ENCODE measurements at regions not wholly inside any gene's neighbourhood (a gene's known extent, or its start where the extent isn't known, plus 50 kb on each side); places are given as distances from the start of the nearest gene placed in this dataset.

- DNase-seq = no peak
- no peak overlapping the region for H3K4me3 Mint-ChIP-seq
- no peaks in the 10 kb centered on the region for H3K36me3 Mint-ChIP-seq
- peaks cover 0 to 9% (median 5%) of the 10 kb centered on the region in 6 donors for H3K9me3 Mint-ChIP-seq
- H3K4me1 Mint-ChIP-seq = no peaks in the 10 kb centered on the region
- no peak overlapping the region for H3K27ac Mint-ChIP-seq
- H3K27me3 Mint-ChIP-seq (ENCODE audit: low read depth in 3 of 3) = peaks cover 0 to 3% (median 0%) of the 10 kb centered on the region in 3 donors
Measured at GRCh38 chr16:65226077-65226476, 104.2 kb upstream of the CDH11 start.

GRCh38 chr16:65225488-65225887 lies 103.6 kb upstream of the CDH11 start:
- Mint-ChIP-seq H3K4me3 (no peak overlapping the region), H3K27me3 (ENCODE audit: low read depth in 3 of 3) (peaks cover 0 to 3% (median 0%) of the 10 kb centered on the region in 3 donors), H3K4me1 (no peaks in the 10 kb centered on the region), H3K27ac (no peak overlapping the region), H3K9me3 (peaks cover 0 to 9% (median 5%) of the 10 kb centered on the region in 6 donors), H3K36me3 (no peaks in the 10 kb centered on the region)
- no peak for DNase-seq

GRCh38 chr16:65224994-65225393 lies 103.1 kb upstream of the CDH11 start:
- H3K27me3 Mint-ChIP-seq (ENCODE audit: low read depth in 3 of 3) = peaks cover 0 to 1% (median 0%) of the 10 kb centered on the region in 3 donors
- no peaks in the 10 kb centered on the region for H3K4me1 Mint-ChIP-seq
- H3K36me3 Mint-ChIP-seq = no peaks in the 10 kb centered on the region
- no peak for DNase-seq
- H3K27ac Mint-ChIP-seq = no peak overlapping the region
- H3K4me3 Mint-ChIP-seq = no peak overlapping the region
- peaks cover 0 to 9% (median 5%) of the 10 kb centered on the region in 6 donors for H3K9me3 Mint-ChIP-seq

GRCh38 chr16:65224471-65224870 lies 102.6 kb upstream of the CDH11 start:
- peaks cover 0 to 1% (median 0%) of the 10 kb centered on the region in 3 donors for H3K27me3 Mint-ChIP-seq (ENCODE audit: low read depth in 3 of 3)
- H3K4me3 Mint-ChIP-seq = no peak overlapping the region
- peaks cover 0 to 9% (median 5%) of the 10 kb centered on the region in 6 donors for H3K9me3 Mint-ChIP-seq
- H3K27ac Mint-ChIP-seq = no peak overlapping the region
- DNase-seq = no peak
- H3K36me3 Mint-ChIP-seq = no peaks in the 10 kb centered on the region
- H3K4me1 Mint-ChIP-seq = no peaks in the 10 kb centered on the region

GRCh38 chr16:65223335-65223734 lies 101.5 kb upstream of the CDH11 start:
- H3K9me3 Mint-ChIP-seq = peaks cover 0 to 9% (median 4%) of the 10 kb centered on the region in 6 donors
- no peaks in the 10 kb centered on the region for H3K4me1 Mint-ChIP-seq
- no peak overlapping the region for H3K27ac Mint-ChIP-seq
- no peaks in the 10 kb centered on the region for H3K36me3 Mint-ChIP-seq
- no peak for DNase-seq
- no peak overlapping the region for H3K4me3 Mint-ChIP-seq
- H3K27me3 Mint-ChIP-seq (ENCODE audit: low read depth in 3 of 3) = peaks cover 0 to 1% (median 0%) of the 10 kb centered on the region in 3 donors

GRCh38 chr16:65222536-65222935 lies 100.7 kb upstream of the CDH11 start:
- H3K27me3 Mint-ChIP-seq (ENCODE audit: low read depth in 3 of 3) = no peaks in the 10 kb centered on the region
- no peaks in the 10 kb centered on the region for H3K4me1 Mint-ChIP-seq
- no peak for DNase-seq
- H3K27ac Mint-ChIP-seq = no peak overlapping the region
- H3K4me3 Mint-ChIP-seq = no peak overlapping the region
- H3K36me3 Mint-ChIP-seq = no peaks in the 10 kb centered on the region
- H3K9me3 Mint-ChIP-seq = peaks cover 0 to 9% (median 5%) of the 10 kb centered on the region in 6 donors

GRCh38 chr16:65222049-65222448 lies 100.2 kb upstream of the CDH11 start:
- Mint-ChIP-seq H3K4me1 (no peaks in the 10 kb centered on the region), H3K27me3 (ENCODE audit: low read depth in 3 of 3) (no peaks in the 10 kb centered on the region), H3K36me3 (no peaks in the 10 kb centered on the region), H3K9me3 (peaks cover 0 to 9% (median 5%) of the 10 kb centered on the region in 6 donors), H3K4me3 (no peak overlapping the region), H3K27ac (no peak overlapping the region)
- no peak for DNase-seq

GRCh38 chr16:65219786-65220185 lies 97.9 kb upstream of the CDH11 start:
- Mint-ChIP-seq H3K4me1 (no peaks in the 10 kb centered on the region), H3K9me3 (peaks cover 0 to 19% (median 5%) of the 10 kb centered on the region in 6 donors), H3K4me3 (no peak overlapping the region), H3K27ac (no peak overlapping the region), H3K36me3 (no peaks in the 10 kb centered on the region), H3K27me3 (ENCODE audit: low read depth in 3 of 3) (no peaks in the 10 kb centered on the region)
- no peak for DNase-seq

- Mint-ChIP-seq H3K36me3 (no peaks in the 10 kb centered on the region), H3K9me3 (peaks cover 0 to 19% (median 5%) of the 10 kb centered on the region in 6 donors), H3K27me3 (ENCODE audit: low read depth in 3 of 3) (no peaks in the 10 kb centered on the region), H3K4me3 (no peak overlapping the region), H3K27ac (no peak overlapping the region), H3K4me1 (no peaks in the 10 kb centered on the region)
- no peak for DNase-seq
Measured at GRCh38 chr16:65218348-65218747, 96.5 kb upstream of the CDH11 start.

- no peak overlapping the region for H3K4me3 Mint-ChIP-seq
- no peak for DNase-seq
- H3K36me3 Mint-ChIP-seq = peaks cover 0 to 3% (median 0%) of the 10 kb centered on the region in 3 donors
- H3K9me3 Mint-ChIP-seq = peaks cover 0 to 21% (median 4%) of the 10 kb centered on the region in 6 donors
- H3K4me1 Mint-ChIP-seq = no peaks in the 10 kb centered on the region
- H3K27me3 Mint-ChIP-seq (ENCODE audit: low read depth in 3 of 3) = no peaks in the 10 kb centered on the region
- H3K27ac Mint-ChIP-seq = no peak overlapping the region
Measured at GRCh38 chr16:65213866-65214595, 92.2 kb upstream of the CDH11 start.

- peaks cover 0 to 3% (median 0%) of the 10 kb centered on the region in 3 donors for H3K36me3 Mint-ChIP-seq
- no peak for DNase-seq
- H3K9me3 Mint-ChIP-seq = peaks cover 0 to 15% (median 3%) of the 10 kb centered on the region in 6 donors
- H3K27ac Mint-ChIP-seq = no peak overlapping the region
- peaks cover 0 to 2% (median 0%) of the 10 kb centered on the region in 3 donors for H3K27me3 Mint-ChIP-seq (ENCODE audit: low read depth in 3 of 3)
- no peaks in the 10 kb centered on the region for H3K4me1 Mint-ChIP-seq
- no peak overlapping the region for H3K4me3 Mint-ChIP-seq
Measured at GRCh38 chr16:65212791-65213190, 90.9 kb upstream of the CDH11 start.

GRCh38 chr16:65212240-65212639 lies 90.4 kb upstream of the CDH11 start:
- no peak for DNase-seq
- H3K4me3 Mint-ChIP-seq = no peak overlapping the region
- no peak overlapping the region for H3K27ac Mint-ChIP-seq
- peaks cover 0 to 2% (median 0%) of the 10 kb centered on the region in 3 donors for H3K27me3 Mint-ChIP-seq (ENCODE audit: low read depth in 3 of 3)
- H3K36me3 Mint-ChIP-seq = peaks cover 0 to 3% (median 0%) of the 10 kb centered on the region in 3 donors
- no peaks in the 10 kb centered on the region for H3K4me1 Mint-ChIP-seq
- H3K9me3 Mint-ChIP-seq = peaks cover 0 to 15% (median 3%) of the 10 kb centered on the region in 6 donors

- Mint-ChIP-seq H3K27me3 (ENCODE audit: low read depth in 3 of 3) (no peaks in the 10 kb centered on the region), H3K36me3 (no peaks in the 10 kb centered on the region), H3K4me1 (no peaks in the 10 kb centered on the region), H3K9me3 (peaks cover 1 to 20% (median 7%) of the 10 kb centered on the region in 6 donors), H3K4me3 (no peak overlapping the region), H3K27ac (no peak overlapping the region)
- no peak for DNase-seq
Measured at GRCh38 chr16:65202461-65202860, 80.6 kb upstream of the CDH11 start.

GRCh38 chr16:65201511-65201910 lies 79.6 kb upstream of the CDH11 start:
- H3K9me3 Mint-ChIP-seq = peaks cover 1 to 17% (median 9%) of the 10 kb centered on the region in 6 donors
- no peaks in the 10 kb centered on the region for H3K27me3 Mint-ChIP-seq (ENCODE audit: low read depth in 3 of 3)
- H3K36me3 Mint-ChIP-seq = no peaks in the 10 kb centered on the region
- H3K4me3 Mint-ChIP-seq = no peak overlapping the region
- H3K4me1 Mint-ChIP-seq = no peaks in the 10 kb centered on the region
- DNase-seq = no peak
- H3K27ac Mint-ChIP-seq = no peak overlapping the region

- DNase-seq = no peak
- Mint-ChIP-seq H3K36me3 (no peaks in the 10 kb centered on the region), H3K4me3 (no peak overlapping the region), H3K9me3 (peaks cover 1 to 15% (median 9%) of the 10 kb centered on the region in 6 donors), H3K27ac (no peak overlapping the region), H3K27me3 (ENCODE audit: low read depth in 3 of 3) (no peaks in the 10 kb centered on the region), H3K4me1 (no peaks in the 10 kb centered on the region)
Measured at GRCh38 chr16:65200857-65201256, 79.0 kb upstream of the CDH11 start.
